SK-N-SH (cell line): ENCODE measurements at regions not wholly inside any gene's neighbourhood (a gene's known extent, or its start where the extent isn't known, plus 50 kb on each side); places are given as distances from the start of the nearest gene placed in this dataset.

Source experiments
- CTCF ChIP-seq: fragments of 200-600 bp; sonication (generic); IDR thresholded peaks from 2 replicates; pipeline ENCODE4 v1.6.1; 2017; ENCODE audit warnings: antibody characterized with exemption, mild to moderate bottlenecking, moderate library complexity
- EP300 ChIP-seq, 2 experiments: IDR thresholded peaks; 2 replicates each; pipeline versions ENCODE4 v1.4.0 to v1.6.1; 2012; ENCODE audit warnings: borderline replicate concordance in 1 of 2, low read depth in 1 of 2, low read length in 1 of 2
- MXI1 ChIP-seq: IDR thresholded peaks from 2 replicates; pipeline ENCODE4 v1.6.1; 2012; ENCODE audit warnings: mild to moderate bottlenecking, low read depth, low read length, improper control_type of control experiment
- NFIC ChIP-seq: IDR thresholded peaks from 2 replicates; pipeline ENCODE4 v1.4.0; 2012; ENCODE audit warnings: borderline replicate concordance
- YY1 ChIP-seq: IDR thresholded peaks from 2 replicates; pipeline ENCODE4 v1.4.0; 2012; ENCODE audit warnings: low read depth, mild to moderate bottlenecking

GRCh38 chrX:43522582-43522981 lies 133.5 kb upstream of the MAOA start:
- TF ChIP-seq CTCF (no peak), YY1 (no peak), EP300 (IDR thresholded peaks at IDR 0.05; ENCODE audit: borderline replicate concordance in 1 of 2, low read depth in 1 of 2, low read length in 1 of 2) (no peak), NFIC (no peak), MXI1 (no peak)
